Large intestine (tissue), 3 donors: ENCODE measurements at regions not wholly inside any gene's neighbourhood (a gene's known extent, or its start where the extent isn't known, plus 50 kb on each side); places are given as distances from the start of the nearest gene placed in this dataset.

Experiments used
- DNase-seq, 2 donors: peaks; one replicate each; pipeline versions ENCODE4 v3.0.0 to v3.0.0-alpha.2; 2013
- H3K27ac ChIP-seq: one replicate; pipeline ENCODE4 v1.5.1; 2013; ENCODE audit warnings: low read length
- H3K27me3 ChIP-seq: 2 replicates; pipeline ENCODE4 v1.6.1; 2013; ENCODE audit warnings: low read length; ENCODE audit not compliant: control insufficient read depth, insufficient read depth
- H3K36me3 ChIP-seq: 2 replicates; pipeline ENCODE4 v1.6.1; 2013; ENCODE audit warnings: low read length; ENCODE audit not compliant: control insufficient read depth, insufficient read depth
- H3K4me1 ChIP-seq: one replicate; pipeline ENCODE4 v1.6.1; 2013; ENCODE audit warnings: low read length; ENCODE audit not compliant: control insufficient read depth, insufficient read depth
- H3K4me3 ChIP-seq: one replicate; pipeline ENCODE4 v1.5.1; 2013; ENCODE audit warnings: low read length
- H3K9me3 ChIP-seq: one replicate; pipeline ENCODE4 v1.6.1; 2013; ENCODE audit warnings: mild to moderate bottlenecking, low read depth, low read length, moderate library complexity; ENCODE audit not compliant: control insufficient read depth

GRCh38 chr2:152813351-152813750 lies 94.9 kb downstream of the ARL6IP6 start:
- Histone ChIP-seq H3K4me3 (no peak overlapping the region), H3K27me3 (no peaks in the 10 kb centered on the region), H3K4me1 (no peaks in the 10 kb centered on the region), H3K36me3 (no peaks in the 10 kb centered on the region), H3K9me3 (peaks cover 2% of the 10 kb centered on the region), H3K27ac (no peak overlapping the region)
- no peak for DNase-seq
